C4-2B (cell line): ENCODE measurements at regions not wholly inside any gene's neighbourhood (a gene's known extent, or its start where the extent isn't known, plus 50 kb on each side); places are given as distances from the start of the nearest gene placed in this dataset.

Source experiments
- CTCF ChIP-seq: fragments of 450-650 bp; conservative IDR thresholded peaks from 2 replicates; pipeline ENCODE4 v1.5.1; 2017; ENCODE audit warnings: mild to moderate bottlenecking
- ZFX ChIP-seq: fragments of 450-650 bp; IDR thresholded peaks from 2 replicates; pipeline ENCODE4 v1.6.1; 2017

GRCh38 chr2:7771781-7772180 lies 854.6 kb downstream of the RNF144A start:
- TF ChIP-seq CTCF: no peak
- no peak for TF ChIP-seq ZFX
